ENCODE measurements at regions not wholly inside any gene's neighbourhood (a gene's known extent, or its start where the extent isn't known, plus 50 kb on each side); places are given as distances from the start of the nearest gene placed in this dataset.

DNA sequence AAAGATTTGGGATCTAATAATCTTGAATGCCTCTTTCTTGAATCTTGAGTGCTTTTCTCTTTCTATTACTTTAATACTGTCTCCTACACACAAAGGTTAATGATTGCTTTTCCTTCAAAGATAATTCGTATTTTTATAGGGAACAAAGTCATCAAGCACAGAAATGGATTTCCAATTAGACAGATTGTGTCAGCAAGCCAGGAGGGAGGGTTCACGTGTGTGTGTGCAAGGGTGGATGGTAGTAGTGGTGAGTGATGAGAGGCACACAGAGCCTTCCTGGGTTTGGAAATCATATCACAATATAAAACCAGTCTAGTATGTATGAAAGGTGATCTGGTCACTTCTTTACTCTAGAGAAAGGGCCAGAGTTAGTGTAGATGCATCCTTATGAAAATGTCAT is 51.2 kb upstream of the NEDD9 start:
- no peak for TF ChIP-seq GATA2 (CRISPR knock-in tag; IDR thresholded peaks at IDR 0.05)
- TF ChIP-seq EZH2phosphoT487 (IDR thresholded peaks at IDR 0.05; ENCODE audit: borderline replicate concordance, low read depth): no peak
- TF ChIP-seq, protein P1, sequence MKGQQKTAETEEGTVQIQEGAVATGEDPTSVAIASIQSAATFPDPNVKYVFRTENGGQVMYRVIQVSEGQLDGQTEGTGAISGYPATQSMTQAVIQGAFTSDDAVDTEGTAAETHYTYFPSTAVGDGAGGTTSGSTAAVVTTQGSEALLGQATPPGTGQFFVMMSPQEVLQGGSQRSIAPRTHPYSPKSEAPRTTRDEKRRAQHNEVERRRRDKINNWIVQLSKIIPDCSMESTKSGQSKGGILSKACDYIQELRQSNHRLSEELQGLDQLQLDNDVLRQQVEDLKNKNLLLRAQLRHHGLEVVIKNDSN (IDR thresholded peaks at IDR 0.05; ENCODE audit: borderline replicate concordance, low read depth): no peak
- TF ChIP-seq, protein P2, sequence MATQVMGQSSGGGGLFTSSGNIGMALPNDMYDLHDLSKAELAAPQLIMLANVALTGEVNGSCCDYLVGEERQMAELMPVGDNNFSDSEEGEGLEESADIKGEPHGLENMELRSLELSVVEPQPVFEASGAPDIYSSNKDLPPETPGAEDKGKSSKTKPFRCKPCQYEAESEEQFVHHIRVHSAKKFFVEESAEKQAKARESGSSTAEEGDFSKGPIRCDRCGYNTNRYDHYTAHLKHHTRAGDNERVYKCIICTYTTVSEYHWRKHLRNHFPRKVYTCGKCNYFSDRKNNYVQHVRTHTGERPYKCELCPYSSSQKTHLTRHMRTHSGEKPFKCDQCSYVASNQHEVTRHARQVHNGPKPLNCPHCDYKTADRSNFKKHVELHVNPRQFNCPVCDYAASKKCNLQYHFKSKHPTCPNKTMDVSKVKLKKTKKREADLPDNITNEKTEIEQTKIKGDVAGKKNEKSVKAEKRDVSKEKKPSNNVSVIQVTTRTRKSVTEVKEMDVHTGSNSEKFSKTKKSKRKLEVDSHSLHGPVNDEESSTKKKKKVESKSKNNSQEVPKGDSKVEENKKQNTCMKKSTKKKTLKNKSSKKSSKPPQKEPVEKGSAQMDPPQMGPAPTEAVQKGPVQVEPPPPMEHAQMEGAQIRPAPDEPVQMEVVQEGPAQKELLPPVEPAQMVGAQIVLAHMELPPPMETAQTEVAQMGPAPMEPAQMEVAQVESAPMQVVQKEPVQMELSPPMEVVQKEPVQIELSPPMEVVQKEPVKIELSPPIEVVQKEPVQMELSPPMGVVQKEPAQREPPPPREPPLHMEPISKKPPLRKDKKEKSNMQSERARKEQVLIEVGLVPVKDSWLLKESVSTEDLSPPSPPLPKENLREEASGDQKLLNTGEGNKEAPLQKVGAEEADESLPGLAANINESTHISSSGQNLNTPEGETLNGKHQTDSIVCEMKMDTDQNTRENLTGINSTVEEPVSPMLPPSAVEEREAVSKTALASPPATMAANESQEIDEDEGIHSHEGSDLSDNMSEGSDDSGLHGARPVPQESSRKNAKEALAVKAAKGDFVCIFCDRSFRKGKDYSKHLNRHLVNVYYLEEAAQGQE (IDR thresholded peaks at IDR 0.05; ENCODE audit: low read depth, low read length): no peak
- TF ChIP-seq GABPA (IDR thresholded peaks at IDR 0.05; ENCODE audit: low read depth): no peak
- TF ChIP-seq, protein P3, sequence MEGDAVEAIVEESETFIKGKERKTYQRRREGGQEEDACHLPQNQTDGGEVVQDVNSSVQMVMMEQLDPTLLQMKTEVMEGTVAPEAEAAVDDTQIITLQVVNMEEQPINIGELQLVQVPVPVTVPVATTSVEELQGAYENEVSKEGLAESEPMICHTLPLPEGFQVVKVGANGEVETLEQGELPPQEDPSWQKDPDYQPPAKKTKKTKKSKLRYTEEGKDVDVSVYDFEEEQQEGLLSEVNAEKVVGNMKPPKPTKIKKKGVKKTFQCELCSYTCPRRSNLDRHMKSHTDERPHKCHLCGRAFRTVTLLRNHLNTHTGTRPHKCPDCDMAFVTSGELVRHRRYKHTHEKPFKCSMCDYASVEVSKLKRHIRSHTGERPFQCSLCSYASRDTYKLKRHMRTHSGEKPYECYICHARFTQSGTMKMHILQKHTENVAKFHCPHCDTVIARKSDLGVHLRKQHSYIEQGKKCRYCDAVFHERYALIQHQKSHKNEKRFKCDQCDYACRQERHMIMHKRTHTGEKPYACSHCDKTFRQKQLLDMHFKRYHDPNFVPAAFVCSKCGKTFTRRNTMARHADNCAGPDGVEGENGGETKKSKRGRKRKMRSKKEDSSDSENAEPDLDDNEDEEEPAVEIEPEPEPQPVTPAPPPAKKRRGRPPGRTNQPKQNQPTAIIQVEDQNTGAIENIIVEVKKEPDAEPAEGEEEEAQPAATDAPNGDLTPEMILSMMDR (IDR thresholded peaks at IDR 0.05): no peak
- no peak for TF ChIP-seq POLR2AphosphoS5 (IDR thresholded peaks at IDR 0.05; ENCODE audit: low read depth, low read length)
- TF ChIP-seq, protein P4, sequence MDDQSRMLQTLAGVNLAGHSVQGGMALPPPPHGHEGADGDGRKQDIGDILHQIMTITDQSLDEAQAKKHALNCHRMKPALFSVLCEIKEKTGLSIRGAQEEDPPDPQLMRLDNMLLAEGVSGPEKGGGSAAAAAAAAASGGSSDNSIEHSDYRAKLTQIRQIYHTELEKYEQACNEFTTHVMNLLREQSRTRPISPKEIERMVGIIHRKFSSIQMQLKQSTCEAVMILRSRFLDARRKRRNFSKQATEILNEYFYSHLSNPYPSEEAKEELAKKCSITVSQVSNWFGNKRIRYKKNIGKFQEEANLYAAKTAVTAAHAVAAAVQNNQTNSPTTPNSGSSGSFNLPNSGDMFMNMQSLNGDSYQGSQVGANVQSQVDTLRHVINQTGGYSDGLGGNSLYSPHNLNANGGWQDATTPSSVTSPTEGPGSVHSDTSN (IDR thresholded peaks at IDR 0.05): no peak
- TF ChIP-seq, protein P5, sequence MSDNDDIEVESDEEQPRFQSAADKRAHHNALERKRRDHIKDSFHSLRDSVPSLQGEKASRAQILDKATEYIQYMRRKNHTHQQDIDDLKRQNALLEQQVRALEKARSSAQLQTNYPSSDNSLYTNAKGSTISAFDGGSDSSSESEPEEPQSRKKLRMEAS (IDR thresholded peaks at IDR 0.05; ENCODE audit: low read depth): no peak
- no peak for TF ChIP-seq SIN3A (IDR thresholded peaks at IDR 0.05; ENCODE audit: borderline replicate concordance, low read depth, low read length)
- TF ChIP-seq ELF1 (IDR thresholded peaks at IDR 0.05): no peak
